KMS-11 (cell line): ENCODE measurements at regions not wholly inside any gene's neighbourhood (a gene's known extent, or its start where the extent isn't known, plus 50 kb on each side); places are given as distances from the start of the nearest gene placed in this dataset.

Source experiments
- H2AFZ ChIP-seq: fragments of 200-600 bp; sonication (generic); 2 replicates; pipeline ENCODE4 v1.6.1; 2016; ENCODE audit warnings: antibody characterized with exemption, mixed run types, low read depth
- H3K27ac ChIP-seq: fragments of 200-600 bp; sonication (generic); 2 replicates; pipeline ENCODE4 v1.6.1; 2016; ENCODE audit warnings: mild to moderate bottlenecking, mixed run types
- H3K27me3 ChIP-seq: fragments of 200-600 bp; sonication (generic); 2 replicates; pipeline ENCODE4 v1.6.1; 2017; ENCODE audit warnings: mild to moderate bottlenecking, low read depth, mixed run types, moderate library complexity; ENCODE audit not compliant: insufficient read depth
- H3K36me3 ChIP-seq: fragments of 200-600 bp; sonication (generic); 2 replicates; pipeline ENCODE4 v1.6.1; 2017; ENCODE audit warnings: mild to moderate bottlenecking, mixed run types; ENCODE audit not compliant: insufficient read depth
- H3K4me1 ChIP-seq: fragments of 200-600 bp; sonication (generic); 2 replicates; pipeline ENCODE4 v1.6.1; 2016; ENCODE audit warnings: mild to moderate bottlenecking, low read depth, mixed run types; ENCODE audit not compliant: poor library complexity, severe bottlenecking
- H3K4me2 ChIP-seq: fragments of 200-600 bp; sonication (generic); 2 replicates; pipeline ENCODE4 v1.7.0; 2016; ENCODE audit warnings: mild to moderate bottlenecking, mixed run types
- H3K4me3 ChIP-seq: fragments of 200-600 bp; sonication (generic); IDR thresholded peaks from 2 replicates; pipeline ENCODE4 v1.6.1; 2017; ENCODE audit warnings: low read depth, low read length, mixed read lengths; ENCODE audit not compliant: insufficient read depth
- H3K79me2 ChIP-seq: fragments of 200-600 bp; sonication (generic); 2 replicates; pipeline ENCODE4 v1.6.1; 2016; ENCODE audit warnings: low read depth, mixed run types; ENCODE audit not compliant: insufficient read depth
- H3K9ac ChIP-seq: fragments of 200-600 bp; sonication (generic); 2 replicates; pipeline ENCODE4 v1.6.1; 2016; ENCODE audit warnings: mild to moderate bottlenecking, mixed run types
- H4K20me1 ChIP-seq: fragments of 200-600 bp; sonication (generic); 2 replicates; pipeline ENCODE4 v1.6.1; 2016; ENCODE audit warnings: mild to moderate bottlenecking, mixed run types; ENCODE audit not compliant: insufficient read depth
- TF ChIP-seq, protein P1 (sequence below): fragments of 200-600 bp; sonication (generic); conservative IDR thresholded peaks from 2 replicates; pipeline ENCODE4 v1.6.1; 2017; ENCODE audit warnings: low read depth, mild to moderate bottlenecking, antibody characterized with exemption, low read length, moderate library complexity, mixed read lengths

DNA sequence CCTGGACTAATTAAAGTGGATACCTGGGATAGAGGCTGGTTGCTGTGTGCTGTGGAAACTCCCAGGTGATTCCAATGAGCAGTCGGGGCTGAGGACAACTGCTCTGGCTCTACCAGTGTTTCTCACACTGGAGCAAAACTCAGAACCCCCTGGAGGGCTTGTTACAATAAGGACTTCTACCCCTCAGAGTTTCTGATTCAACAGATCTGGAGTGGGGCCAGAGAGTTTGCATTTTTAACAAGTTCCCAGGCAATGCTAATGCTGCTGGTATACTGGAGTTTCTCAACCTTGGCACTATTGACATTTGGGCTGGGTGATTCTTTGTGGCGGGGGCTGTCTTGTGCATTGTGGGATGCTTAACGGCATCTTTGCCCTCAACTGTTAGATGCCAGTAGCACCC lies 353.7 kb downstream of the MIAT start:
- H3K9ac ChIP-seq: no peak overlapping the region
- no peaks in the 10 kb centered on the region for H3K79me2 ChIP-seq
- H3K4me1 ChIP-seq: no peaks in the 10 kb centered on the region
- no peaks in the 10 kb centered on the region for H4K20me1 ChIP-seq
- TF ChIP-seq, protein P1, sequence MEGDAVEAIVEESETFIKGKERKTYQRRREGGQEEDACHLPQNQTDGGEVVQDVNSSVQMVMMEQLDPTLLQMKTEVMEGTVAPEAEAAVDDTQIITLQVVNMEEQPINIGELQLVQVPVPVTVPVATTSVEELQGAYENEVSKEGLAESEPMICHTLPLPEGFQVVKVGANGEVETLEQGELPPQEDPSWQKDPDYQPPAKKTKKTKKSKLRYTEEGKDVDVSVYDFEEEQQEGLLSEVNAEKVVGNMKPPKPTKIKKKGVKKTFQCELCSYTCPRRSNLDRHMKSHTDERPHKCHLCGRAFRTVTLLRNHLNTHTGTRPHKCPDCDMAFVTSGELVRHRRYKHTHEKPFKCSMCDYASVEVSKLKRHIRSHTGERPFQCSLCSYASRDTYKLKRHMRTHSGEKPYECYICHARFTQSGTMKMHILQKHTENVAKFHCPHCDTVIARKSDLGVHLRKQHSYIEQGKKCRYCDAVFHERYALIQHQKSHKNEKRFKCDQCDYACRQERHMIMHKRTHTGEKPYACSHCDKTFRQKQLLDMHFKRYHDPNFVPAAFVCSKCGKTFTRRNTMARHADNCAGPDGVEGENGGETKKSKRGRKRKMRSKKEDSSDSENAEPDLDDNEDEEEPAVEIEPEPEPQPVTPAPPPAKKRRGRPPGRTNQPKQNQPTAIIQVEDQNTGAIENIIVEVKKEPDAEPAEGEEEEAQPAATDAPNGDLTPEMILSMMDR: no peak
- H3K4me2 ChIP-seq: no peak overlapping the region
- no peak overlapping the region for H3K4me3 ChIP-seq
- H3K36me3 ChIP-seq: no peaks in the 10 kb centered on the region
- no peak overlapping the region for H2AFZ ChIP-seq
- no peak overlapping the region for H3K27ac ChIP-seq
- H3K27me3 ChIP-seq: peaks cover 3% of the 10 kb centered on the region; the same call in 1 of the 2 replicates

DNA sequence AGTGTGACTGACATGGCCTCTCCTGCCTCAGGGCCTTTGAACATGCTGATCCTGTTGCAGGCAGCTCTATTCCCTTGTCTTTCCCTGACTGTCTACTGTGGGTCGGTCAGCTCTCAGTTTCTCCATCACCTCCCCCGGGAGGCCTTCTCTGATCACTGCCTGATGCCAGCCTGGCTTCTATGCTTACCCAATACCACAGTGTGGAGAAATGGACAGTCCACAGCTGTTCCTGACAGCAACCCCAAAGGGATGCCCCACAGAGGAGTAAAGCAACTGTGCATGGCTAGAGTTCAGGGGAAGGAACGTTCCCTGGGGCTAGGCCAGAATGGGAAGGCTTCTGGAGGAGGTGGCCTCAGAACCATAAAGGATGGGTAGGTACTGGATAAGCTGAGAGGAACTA lies 354.3 kb downstream of the MIAT start:
- peaks cover 3% of the 10 kb centered on the region; the same call in 1 of the 2 replicates for H3K27me3 ChIP-seq
- TF ChIP-seq, protein P1: no peak
- H2AFZ ChIP-seq: no peak overlapping the region
- no peaks in the 10 kb centered on the region for H4K20me1 ChIP-seq
- H3K9ac ChIP-seq: no peak overlapping the region
- no peak overlapping the region for H3K27ac ChIP-seq
- no peak overlapping the region for H3K4me3 ChIP-seq
- H3K79me2 ChIP-seq: no peaks in the 10 kb centered on the region
- H3K4me1 ChIP-seq: no peaks in the 10 kb centered on the region
- no peak overlapping the region for H3K4me2 ChIP-seq
- H3K36me3 ChIP-seq: no peaks in the 10 kb centered on the region

DNA sequence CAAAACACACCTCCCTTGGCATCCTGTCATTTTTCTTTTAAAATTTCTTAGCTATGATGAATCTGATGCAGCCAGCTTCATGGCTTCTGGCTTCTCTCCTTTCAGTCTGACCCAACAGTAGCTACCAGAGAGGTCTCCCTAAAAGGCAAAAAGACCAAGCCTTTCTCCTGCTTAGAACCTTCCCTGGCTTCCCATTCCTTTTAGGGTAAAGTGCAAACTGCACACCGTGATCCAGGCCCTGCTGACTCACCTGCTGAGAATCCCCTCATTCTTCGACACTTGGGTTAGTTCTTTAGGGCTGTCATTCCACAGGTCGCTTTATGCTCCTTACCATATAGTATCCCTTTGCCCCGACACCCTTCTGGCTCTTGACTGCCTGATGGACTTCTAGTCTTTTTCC lies 362.4 kb downstream of the MIAT start:
- H3K4me1 ChIP-seq: no peaks in the 10 kb centered on the region
- no peak overlapping the region for H2AFZ ChIP-seq
- H3K27ac ChIP-seq: no peak overlapping the region
- H3K79me2 ChIP-seq: no peaks in the 10 kb centered on the region
- H3K9ac ChIP-seq: no peak overlapping the region
- TF ChIP-seq, protein P1: no peak
- H3K4me3 ChIP-seq: no peak overlapping the region
- peaks cover 9% of the 10 kb centered on the region; the same call in 1 of the 2 replicates for H3K27me3 ChIP-seq
- no peaks in the 10 kb centered on the region for H3K36me3 ChIP-seq
- H4K20me1 ChIP-seq: no peaks in the 10 kb centered on the region
- no peak overlapping the region for H3K4me2 ChIP-seq

DNA sequence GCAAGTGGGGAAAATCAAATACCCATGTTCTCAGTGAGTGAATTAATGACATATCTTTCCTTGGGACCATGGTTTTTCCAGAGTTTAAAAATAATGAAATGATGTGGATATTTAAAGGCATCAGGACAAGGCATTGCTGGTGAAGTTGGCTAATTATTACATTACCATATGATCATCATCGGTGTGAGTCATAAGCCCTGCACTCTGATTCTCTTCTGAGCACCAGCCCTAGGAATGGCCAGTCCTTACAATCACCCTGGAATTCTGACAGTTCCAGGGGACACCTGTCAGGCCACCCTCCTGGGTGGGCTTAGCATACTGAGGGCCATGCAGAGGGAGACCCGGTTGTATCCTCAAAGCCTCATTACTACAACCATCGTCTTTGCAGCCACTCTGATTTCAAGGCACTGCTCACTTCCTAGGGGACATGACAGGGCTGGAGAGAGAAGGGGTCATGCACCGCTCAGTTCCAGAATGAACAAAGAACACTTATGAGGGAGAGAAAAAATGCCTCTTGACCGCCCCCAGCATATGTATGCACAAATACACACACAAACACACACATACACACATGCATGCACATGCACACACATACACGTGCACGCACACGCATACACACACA lies 365.0 kb downstream of the MIAT start:
- Histone ChIP-seq H3K27me3 (peaks cover 7% of the 10 kb centered on the region; the same call in 1 of the 2 replicates), H4K20me1 (no peaks in the 10 kb centered on the region), H3K79me2 (no peaks in the 10 kb centered on the region), H3K9ac (no peak overlapping the region), H2AFZ (no peak overlapping the region), H3K4me1 (no peaks in the 10 kb centered on the region), H3K4me2 (no peak overlapping the region), H3K4me3 (no peak overlapping the region), H3K36me3 (no peaks in the 10 kb centered on the region), H3K27ac (no peak overlapping the region)
- TF ChIP-seq, protein P1: no peak
